Endothelial cell of umbilical vein (primary cell): ENCODE measurements at regions not wholly inside any gene's neighbourhood (a gene's known extent, or its start where the extent isn't known, plus 50 kb on each side); places are given as distances from the start of the nearest gene placed in this dataset.

Experiments used
- BruUV-seq: library from RNA; stranded (reverse); fragments of 400-500 nt; replicated peaks from 2 replicates; lab custom pipeline; 2021; lab: Mats Ljungman, UMichigan
- CTCF ChIA-PET: fragments of 300-600, 350-600 bp; sonication (Branson Sonifier 250); formaldehyde crosslinking; loops from one replicate; lab custom pipeline; 2021; ENCODE audit warnings: antibody characterized with exemption, inconsistent platforms; lab: Charles Lee
- POLR2A ChIA-PET: fragments of 300-600, 350-600 bp; sonication (Branson Sonifier 250); formaldehyde crosslinking; loops from one replicate; lab custom pipeline; 2021; ENCODE audit warnings: antibody characterized with exemption, inconsistent platforms; lab: Charles Lee
- DNase-seq: peaks from one replicate; pipeline ENCODE4 v3.0.0-alpha.2; 2011; ENCODE audit warnings: low read depth, low spot score
- FAIRE-seq: peaks from 2 replicates; lab custom pipeline; 2011; peaks lifted over from hg19 to GRCh38; lab: Jason Lieb, UNC
- H2AFZ ChIP-seq: 2 replicates; pipeline ENCODE4 v1.6.0; 2012; ENCODE audit warnings: low read depth, low read length, control low read depth, inconsistent platforms
- H3K27ac ChIP-seq: 2 replicates; pipeline ENCODE4 v1.5.1; 2011; ENCODE audit warnings: low read depth, mild to moderate bottlenecking, control low read depth, low read length, moderate library complexity; ENCODE audit not compliant: insufficient read depth
- H3K27me3 ChIP-seq, 2 experiments: 2 replicates each; pipeline versions ENCODE4 v1.6.0 to v1.6.1; 2011; ENCODE audit warnings: low read length in 2 of 2, mixed read lengths in 1 of 2; ENCODE audit not compliant: control insufficient read depth in 2 of 2, insufficient read depth in 2 of 2
- H3K36me3 ChIP-seq, 2 experiments: 2 replicates in 1 of 2; 3 replicates in 1 of 2; pipeline ENCODE4 v1.5.1; 2011; ENCODE audit warnings: low read length in 2 of 2, mild to moderate bottlenecking in 1 of 2, moderate library complexity in 1 of 2; ENCODE audit not compliant: control insufficient read depth in 2 of 2, insufficient read depth in 2 of 2; ENCODE audit errors: extremely low read depth in 1 of 2
- H3K4me1 ChIP-seq: 3 replicates; pipeline ENCODE4 v1.5.1; 2011; ENCODE audit warnings: mild to moderate bottlenecking, low read length; ENCODE audit not compliant: control insufficient read depth, insufficient read depth; ENCODE audit errors: extremely low read depth
- H3K4me2 ChIP-seq: 2 replicates; pipeline ENCODE4 v1.6.1; 2011; ENCODE audit warnings: low read length, control low read depth, mixed read lengths; ENCODE audit not compliant: insufficient read depth
- H3K4me3 ChIP-seq, 3 experiments: fragments of 200-600 bp in 1 of 3; sonication (generic), shearing (Covaris generic) in 1 of 3; replicated peaks in 1 of 3; 2 replicates each; pipeline ENCODE4 v1.5.1; 2011 to 2016; ENCODE audit warnings: control low read depth in 3 of 3, low read length in 3 of 3, mild to moderate bottlenecking in 2 of 3, inconsistent platforms in 1 of 3, low read depth in 1 of 3, moderate library complexity in 1 of 3; ENCODE audit not compliant: insufficient read depth in 1 of 3
- H3K79me2 ChIP-seq: 2 replicates; pipeline ENCODE4 v1.6.0; 2012; ENCODE audit warnings: low read length, inconsistent platforms; ENCODE audit not compliant: control insufficient read depth, insufficient read depth
- H3K9ac ChIP-seq: replicated peaks from 2 replicates; pipeline ENCODE3; 2011; ENCODE audit warnings: low read length, control low read depth; ENCODE audit not compliant: insufficient read depth; ENCODE audit errors: extremely low read depth
- H3K9me1 ChIP-seq: replicated peaks from 3 replicates; pipeline ENCODE4 v1.6.0; 2011; ENCODE audit warnings: mild to moderate bottlenecking, low read length; ENCODE audit not compliant: control insufficient read depth, insufficient read depth; ENCODE audit errors: extremely low read depth
- H3K9me3 ChIP-seq: replicated peaks from 2 replicates; pipeline ENCODE4 v1.5.1; 2012; ENCODE audit warnings: low read length, inconsistent platforms; ENCODE audit not compliant: control insufficient read depth, insufficient read depth
- H4K20me1 ChIP-seq: replicated peaks from 2 replicates; pipeline ENCODE3; 2011; ENCODE audit warnings: mild to moderate bottlenecking, low read length; ENCODE audit not compliant: control insufficient read depth, insufficient read depth; ENCODE audit errors: extremely low read depth
- EZH2 ChIP-seq: IDR thresholded peaks from 2 replicates; pipeline ENCODE4 v1.6.1; 2012; ENCODE audit warnings: borderline replicate concordance, low read depth, mild to moderate bottlenecking, moderate library complexity, low read length, inconsistent platforms; ENCODE audit not compliant: severe bottlenecking
- FOS ChIP-seq: IDR thresholded peaks from 2 replicates; pipeline ENCODE4 v1.6.1; 2011; ENCODE audit warnings: mild to moderate bottlenecking, low read length, moderate library complexity, borderline replicate concordance; ENCODE audit not compliant: insufficient read depth
- GATA2 ChIP-seq: IDR thresholded peaks from 2 replicates; pipeline ENCODE4 v1.7.0; 2011; ENCODE audit warnings: low read depth, mild to moderate bottlenecking, moderate library complexity, mixed read lengths, low read length; ENCODE audit not compliant: insufficient read length, insufficient read depth
- JUN ChIP-seq: IDR thresholded peaks from 2 replicates; pipeline ENCODE4 v1.6.1; 2011; ENCODE audit warnings: borderline replicate concordance, low read depth; ENCODE audit not compliant: insufficient read length, insufficient read depth
- MYC ChIP-seq: IDR thresholded peaks from one replicate; pipeline ENCODE4 v1.6.1; 2011; ENCODE audit warnings: mild to moderate bottlenecking, low read depth, low read length
- POLR2A ChIP-seq: IDR thresholded peaks from 2 replicates; pipeline ENCODE4 v1.6.1; 2012; ENCODE audit warnings: low read depth, mild to moderate bottlenecking, control low read depth, low read length
- POLR2AphosphoS5 ChIP-seq: IDR thresholded peaks from 2 replicates; pipeline ENCODE4 v1.6.1; 2012; ENCODE audit warnings: low read depth, mild to moderate bottlenecking, control low read depth, low read length, moderate library complexity; ENCODE audit not compliant: insufficient read depth
- dilution Hi-C: fragments of 300-500 bp; cut with MboI; formaldehyde crosslinking; loops from one replicate; pipeline ENCODE4 v1.15.0; 2019; ENCODE audit warnings: low sequenced_read_pairs; ENCODE audit not compliant: extremely low pct_ligation_motif_present
- intact Hi-C: fragments of 100-400 bp; cut with micrococcal nuclease; formaldehyde crosslinking; loops from one replicate; pipeline ENCODE4 v1.10.0; 2022
- TF ChIP-seq, protein P1 (sequence below): IDR thresholded peaks from 2 replicates; pipeline ENCODE4 v1.6.1; 2011; ENCODE audit not compliant: insufficient read depth, insufficient read length
- TF ChIP-seq, protein P2 (sequence below), 2 donors: IDR thresholded peaks; 1 replicate in 1 of 2; 2 replicates in 1 of 2; pipeline ENCODE4 v1.5.1; 2011; ENCODE audit warnings: low read length in 2 of 2, mild to moderate bottlenecking in 2 of 2, moderate library complexity in 2 of 2, control low read depth in 1 of 2, inconsistent platforms in 1 of 2, low read depth in 1 of 2; ENCODE audit not compliant: insufficient read depth in 1 of 2; ENCODE audit errors: extremely low read depth in 1 of 2

DNA sequence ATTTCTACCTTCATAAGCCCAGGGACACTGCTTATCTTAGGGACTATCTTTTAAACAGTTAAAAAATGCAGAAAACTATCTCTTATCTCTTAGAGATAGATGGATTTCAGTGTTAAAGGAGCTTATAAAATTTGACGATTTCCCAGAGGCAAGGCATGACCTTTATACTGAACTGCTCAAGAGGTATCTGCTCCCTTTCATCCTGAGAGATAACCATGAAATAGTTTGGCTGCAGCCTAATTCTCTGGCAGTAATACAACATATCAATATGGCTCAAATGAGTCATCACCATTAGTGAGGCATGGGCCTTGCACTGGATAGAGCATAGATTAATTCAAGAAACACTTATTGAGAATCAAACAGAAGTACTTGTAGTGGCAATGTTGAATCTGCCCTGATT lies 348.2 kb upstream of the GRIA3 start:
- BruUV-seq, result no TSS peak
- Histone ChIP-seq H3K9me1 (no peaks in the 10 kb centered on the region), H3K36me3 (no peaks in the 10 kb centered on the region), H4K20me1 (no peaks in the 10 kb centered on the region), H3K79me2 (no peaks in the 10 kb centered on the region), H3K9ac (no peak overlapping the region), H3K27ac (no peak overlapping the region), H3K9me3 (no peaks in the 10 kb centered on the region), H3K4me3 (no peak overlapping the region), H3K4me1 (no peaks in the 10 kb centered on the region), H3K4me2 (no peak overlapping the region), H3K27me3 (no peaks in the 10 kb centered on the region), H2AFZ (no peak overlapping the region)
- FAIRE-seq (no peak), DNase-seq (no peak)
- no peak for TF ChIP-seq MYC
- TF ChIP-seq, protein P1, sequence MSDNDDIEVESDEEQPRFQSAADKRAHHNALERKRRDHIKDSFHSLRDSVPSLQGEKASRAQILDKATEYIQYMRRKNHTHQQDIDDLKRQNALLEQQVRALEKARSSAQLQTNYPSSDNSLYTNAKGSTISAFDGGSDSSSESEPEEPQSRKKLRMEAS, result no peak
- TF ChIP-seq EZH2, result no peak
- TF ChIP-seq POLR2A, result no peak
- TF ChIP-seq FOS, result no peak
- TF ChIP-seq, protein P2, sequence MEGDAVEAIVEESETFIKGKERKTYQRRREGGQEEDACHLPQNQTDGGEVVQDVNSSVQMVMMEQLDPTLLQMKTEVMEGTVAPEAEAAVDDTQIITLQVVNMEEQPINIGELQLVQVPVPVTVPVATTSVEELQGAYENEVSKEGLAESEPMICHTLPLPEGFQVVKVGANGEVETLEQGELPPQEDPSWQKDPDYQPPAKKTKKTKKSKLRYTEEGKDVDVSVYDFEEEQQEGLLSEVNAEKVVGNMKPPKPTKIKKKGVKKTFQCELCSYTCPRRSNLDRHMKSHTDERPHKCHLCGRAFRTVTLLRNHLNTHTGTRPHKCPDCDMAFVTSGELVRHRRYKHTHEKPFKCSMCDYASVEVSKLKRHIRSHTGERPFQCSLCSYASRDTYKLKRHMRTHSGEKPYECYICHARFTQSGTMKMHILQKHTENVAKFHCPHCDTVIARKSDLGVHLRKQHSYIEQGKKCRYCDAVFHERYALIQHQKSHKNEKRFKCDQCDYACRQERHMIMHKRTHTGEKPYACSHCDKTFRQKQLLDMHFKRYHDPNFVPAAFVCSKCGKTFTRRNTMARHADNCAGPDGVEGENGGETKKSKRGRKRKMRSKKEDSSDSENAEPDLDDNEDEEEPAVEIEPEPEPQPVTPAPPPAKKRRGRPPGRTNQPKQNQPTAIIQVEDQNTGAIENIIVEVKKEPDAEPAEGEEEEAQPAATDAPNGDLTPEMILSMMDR (IDR thresholded peaks at IDR 0.05; ENCODE audit: extremely low read depth in 1 of 2, insufficient read depth in 1 of 2, low read depth in 1 of 2, low read length in 2 of 2), result no peak
- no peak for TF ChIP-seq POLR2AphosphoS5
- TF ChIP-seq JUN, result no peak
- TF ChIP-seq GATA2, result no peak
- dilution Hi-C loops (no loop called here), intact Hi-C loops (no loop called here)
- ChIA-PET POLR2A (no interaction called here), CTCF (no interaction called here)
